PC-3 (cell line): ENCODE measurements at regions not wholly inside any gene's neighbourhood (a gene's known extent, or its start where the extent isn't known, plus 50 kb on each side); places are given as distances from the start of the nearest gene placed in this dataset.

ENCODE experiments used
- ATAC-seq: fragments of 200-7000 bp; cut with Tn5 transposase; 2 replicates; pipeline ENCODE4 v1.9.1; 2020; ENCODE audit warnings: mild to moderate bottlenecking, moderate library complexity
- BruUV-seq: library from RNA; stranded (reverse); fragments of 400-500 nt; replicated peaks from 2 replicates; lab custom pipeline; 2021; lab: Mats Ljungman, UMichigan
- CTCF ChIA-PET: fragments of 300-600 bp; sonication (Branson Sonifier 250); formaldehyde crosslinking; loops from one replicate; lab custom pipeline; 2022; ENCODE audit warnings: antibody characterized with exemption; lab: Charles Lee
- POLR2A ChIA-PET: fragments of 300-600 bp; sonication (Branson Sonifier 250); formaldehyde crosslinking; loops from one replicate; lab custom pipeline; 2022; ENCODE audit warnings: antibody characterized with exemption; ENCODE audit not compliant: unreplicated experiment; lab: Charles Lee
- DNase-seq: peaks from one replicate; pipeline ENCODE4 v3.0.0-alpha.2; 2015
- H2AFZ ChIP-seq: fragments of 300-600 bp; sonication (generic); 2 replicates; pipeline ENCODE4 v1.6.0; 2016; ENCODE audit warnings: antibody characterized with exemption, low read length
- H3F3A ChIP-seq: fragments of 300-600 bp; sonication (generic); one replicate; pipeline ENCODE4 v1.6.0; 2017; ENCODE audit warnings: antibody characterized with exemption, low read length, control low read depth, mild to moderate bottlenecking; ENCODE audit not compliant: unreplicated experiment
- H3K27ac ChIP-seq: fragments of 300-600 bp; sonication (generic); 2 replicates; pipeline ENCODE4 v1.5.1; 2016; ENCODE audit warnings: mild to moderate bottlenecking, low read length
- H3K27me3 ChIP-seq: fragments of 300-600 bp; sonication (generic); 2 replicates; pipeline ENCODE4 v1.6.1; 2016; ENCODE audit warnings: low read length, mixed read lengths
- H3K36me3 ChIP-seq: fragments of 300-600 bp; sonication (generic); 2 replicates; pipeline ENCODE4 v1.6.1; 2016; ENCODE audit warnings: low read depth, mixed run types, low read length, mixed read lengths
- H3K4me1 ChIP-seq: fragments of 300-600 bp; sonication (generic); 2 replicates; pipeline ENCODE4 v1.5.1; 2016; ENCODE audit warnings: low read length; ENCODE audit not compliant: insufficient read depth
- H3K4me2 ChIP-seq: fragments of 300-600 bp; sonication (generic); 2 replicates; pipeline ENCODE4 v1.6.0; 2016; ENCODE audit warnings: low read length
- H3K4me3 ChIP-seq: fragments of 300-600 bp; sonication (generic); 2 replicates; pipeline ENCODE4 v1.5.1; 2016; ENCODE audit warnings: mild to moderate bottlenecking, low read length, mixed read lengths
- H3K79me2 ChIP-seq: fragments of 300-600 bp; sonication (generic); 2 replicates; pipeline ENCODE4 v1.6.1; 2017; ENCODE audit warnings: low read length, mixed read lengths
- H3K9ac ChIP-seq: fragments of 300-600 bp; sonication (generic); 2 replicates; pipeline ENCODE4 v1.6.0; 2016; ENCODE audit warnings: mild to moderate bottlenecking, low read length
- H3K9me2 ChIP-seq: fragments of 300-600 bp; sonication (generic); replicated peaks from 2 replicates; pipeline ENCODE4 v1.6.1; 2016; ENCODE audit warnings: mixed run types, low read length, mixed read lengths
- H3K9me3 ChIP-seq: fragments of 300-600 bp; sonication (generic); 2 replicates; pipeline ENCODE4 v1.6.1; 2016; ENCODE audit warnings: low read length, mixed read lengths
- H4K20me1 ChIP-seq: fragments of 300-600 bp; sonication (generic); 2 replicates; pipeline ENCODE4 v1.6.1; 2016; ENCODE audit warnings: low read length, mixed read lengths
- EZH2 ChIP-seq: fragments of 300-600 bp; sonication (generic); IDR thresholded peaks from one replicate; pipeline ENCODE4 v1.6.1; 2017; ENCODE audit warnings: antibody characterized with exemption, mild to moderate bottlenecking, low read length; ENCODE audit not compliant: unreplicated experiment
- EZH2phosphoT487 ChIP-seq: fragments of 300-600 bp; sonication (generic); IDR thresholded peaks from 2 replicates; pipeline ENCODE4 v1.6.1; 2018; ENCODE audit warnings: mild to moderate bottlenecking, antibody characterized with exemption, low read length, borderline replicate concordance
- intact Hi-C: fragments of 100-400 bp; cut with micrococcal nuclease; formaldehyde crosslinking; loops from 2 replicates; pipeline ENCODE4 v1.9.0; 2023
- TF ChIP-seq, protein P1 (sequence below): fragments of 300-600 bp; sonication (generic); conservative IDR thresholded peaks from 2 replicates; pipeline ENCODE4 v1.5.1; 2017; ENCODE audit warnings: antibody characterized with exemption, low read depth, mild to moderate bottlenecking, low read length

DNA sequence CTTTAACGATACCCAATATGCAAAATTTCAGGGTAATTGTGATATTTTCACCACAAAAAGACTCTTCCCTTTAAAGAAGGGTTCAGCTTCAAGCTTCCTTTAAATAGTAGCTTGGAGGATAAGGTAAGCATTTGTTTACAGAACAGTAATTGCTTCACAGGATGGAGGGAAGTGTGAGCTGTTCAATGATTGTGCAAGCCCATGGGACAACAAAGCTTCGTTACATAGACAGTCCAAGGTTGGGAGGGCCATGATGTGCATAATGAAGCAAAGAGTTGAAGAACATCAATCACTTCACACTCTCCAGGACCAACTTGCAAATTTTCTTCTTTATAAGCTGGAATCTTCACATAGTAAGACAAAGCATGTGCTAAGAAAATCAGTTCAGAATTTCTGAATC lies 145.0 kb upstream of the ASIC2 start:
- intact Hi-C loops: no loop called here
- ATAC-seq: no peak
- no peak for TF ChIP-seq EZH2phosphoT487
- CTCF ChIA-PET: no interaction called here
- no peak overlapping the region for H3K9ac ChIP-seq
- no peaks in the 10 kb centered on the region for H3K9me3 ChIP-seq
- DNase-seq: no peak
- H3K27ac ChIP-seq: no peak overlapping the region
- BruUV-seq: no TSS peak
- H2AFZ ChIP-seq: no peak overlapping the region
- no peaks in the 10 kb centered on the region for H3K4me1 ChIP-seq
- H3K9me2 ChIP-seq: no peaks in the 10 kb centered on the region
- H3F3A ChIP-seq: no peaks in the 10 kb centered on the region
- H3K36me3 ChIP-seq: no peaks in the 10 kb centered on the region
- H3K4me2 ChIP-seq: no peak overlapping the region
- no peaks in the 10 kb centered on the region for H3K79me2 ChIP-seq
- POLR2A ChIA-PET: no interaction called here
- H4K20me1 ChIP-seq: no peaks in the 10 kb centered on the region
- no peak overlapping the region for H3K4me3 ChIP-seq
- no peaks in the 10 kb centered on the region for H3K27me3 ChIP-seq

DNA sequence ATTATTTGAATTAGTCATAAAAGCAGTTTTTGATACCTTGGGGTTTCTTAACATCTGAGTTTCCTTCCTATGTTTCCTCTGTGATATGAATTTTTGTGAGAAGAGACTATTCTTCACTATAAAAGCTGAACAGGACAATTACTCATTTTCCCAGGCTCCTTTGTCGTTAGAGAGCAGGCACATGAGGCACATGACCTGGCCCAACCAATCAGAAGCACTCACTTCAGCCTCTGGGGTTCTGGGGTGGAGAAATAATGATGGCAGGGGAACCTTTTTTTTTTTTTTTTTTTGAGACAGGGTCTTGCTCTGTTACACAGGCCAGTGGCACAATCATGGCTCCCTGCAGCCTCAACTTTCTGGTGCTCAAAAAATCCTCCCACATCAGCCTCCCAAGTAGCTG lies 145.5 kb upstream of the ASIC2 start:
- Histone ChIP-seq H3K4me2 (no peak overlapping the region), H3K4me3 (no peak overlapping the region), H3K27me3 (no peaks in the 10 kb centered on the region), H3K4me1 (no peaks in the 10 kb centered on the region), H3F3A (no peaks in the 10 kb centered on the region), H4K20me1 (no peaks in the 10 kb centered on the region), H3K9ac (no peak overlapping the region), H2AFZ (no peak overlapping the region), H3K9me2 (no peaks in the 10 kb centered on the region), H3K79me2 (no peaks in the 10 kb centered on the region), H3K36me3 (no peaks in the 10 kb centered on the region), H3K27ac (no peak overlapping the region), H3K9me3 (no peaks in the 10 kb centered on the region)
- TF ChIP-seq, protein P1, sequence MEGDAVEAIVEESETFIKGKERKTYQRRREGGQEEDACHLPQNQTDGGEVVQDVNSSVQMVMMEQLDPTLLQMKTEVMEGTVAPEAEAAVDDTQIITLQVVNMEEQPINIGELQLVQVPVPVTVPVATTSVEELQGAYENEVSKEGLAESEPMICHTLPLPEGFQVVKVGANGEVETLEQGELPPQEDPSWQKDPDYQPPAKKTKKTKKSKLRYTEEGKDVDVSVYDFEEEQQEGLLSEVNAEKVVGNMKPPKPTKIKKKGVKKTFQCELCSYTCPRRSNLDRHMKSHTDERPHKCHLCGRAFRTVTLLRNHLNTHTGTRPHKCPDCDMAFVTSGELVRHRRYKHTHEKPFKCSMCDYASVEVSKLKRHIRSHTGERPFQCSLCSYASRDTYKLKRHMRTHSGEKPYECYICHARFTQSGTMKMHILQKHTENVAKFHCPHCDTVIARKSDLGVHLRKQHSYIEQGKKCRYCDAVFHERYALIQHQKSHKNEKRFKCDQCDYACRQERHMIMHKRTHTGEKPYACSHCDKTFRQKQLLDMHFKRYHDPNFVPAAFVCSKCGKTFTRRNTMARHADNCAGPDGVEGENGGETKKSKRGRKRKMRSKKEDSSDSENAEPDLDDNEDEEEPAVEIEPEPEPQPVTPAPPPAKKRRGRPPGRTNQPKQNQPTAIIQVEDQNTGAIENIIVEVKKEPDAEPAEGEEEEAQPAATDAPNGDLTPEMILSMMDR: no peak
- no peak for TF ChIP-seq EZH2phosphoT487
- no peak for TF ChIP-seq EZH2
- no TSS peak for BruUV-seq
- POLR2A ChIA-PET: no interaction called here
- CTCF ChIA-PET: no interaction called here
- intact Hi-C loops: no loop called here
- no peak for DNase-seq
- no peak for ATAC-seq

DNA sequence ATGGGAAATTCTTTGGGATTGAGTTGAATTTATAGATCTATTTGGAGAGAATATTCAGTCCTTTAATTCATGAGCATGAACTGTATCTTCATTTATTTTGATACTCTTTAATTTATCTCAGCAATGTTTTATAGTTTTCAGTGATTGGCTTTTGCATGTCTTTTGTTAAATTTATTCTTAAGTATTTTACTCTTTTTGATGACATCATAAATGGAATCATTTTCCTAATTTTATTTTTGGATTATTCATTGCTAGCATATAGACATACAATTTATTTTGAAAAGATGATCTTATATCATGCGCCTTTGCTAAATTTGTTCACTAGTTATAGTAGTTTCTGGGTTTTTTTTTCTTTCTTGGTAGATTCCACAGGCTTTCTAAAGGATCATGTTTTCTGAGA lies 149.2 kb upstream of the ASIC2 start:
- H3K9me3 ChIP-seq: no peaks in the 10 kb centered on the region
- intact Hi-C loops: no loop called here
- H3K79me2 ChIP-seq: no peaks in the 10 kb centered on the region
- H3K9ac ChIP-seq: no peak overlapping the region
- H3K4me2 ChIP-seq: no peak overlapping the region
- no peaks in the 10 kb centered on the region for H3K4me1 ChIP-seq
- H3K36me3 ChIP-seq: no peaks in the 10 kb centered on the region
- no peaks in the 10 kb centered on the region for H4K20me1 ChIP-seq
- ATAC-seq (no peak), DNase-seq (no peak)
- H3K4me3 ChIP-seq: no peak overlapping the region
- no peaks in the 10 kb centered on the region for H3K9me2 ChIP-seq
- no TSS peak for BruUV-seq
- H3K27ac ChIP-seq: no peak overlapping the region
- H3F3A ChIP-seq: no peaks in the 10 kb centered on the region
- POLR2A ChIA-PET: no interaction called here
- CTCF ChIA-PET: no interaction called here
- TF ChIP-seq, protein P1: no peak
- TF ChIP-seq EZH2 (no peak), EZH2phosphoT487 (no peak)
- H2AFZ ChIP-seq: no peak overlapping the region
- H3K27me3 ChIP-seq: no peaks in the 10 kb centered on the region
